ENCODE measurements at regions not wholly inside any gene's neighbourhood (a gene's known extent, or its start where the extent isn't known, plus 50 kb on each side); places are given as distances from the start of the nearest gene placed in this dataset.
"Not testable (repeated sequence)": the region's sequence is repeated elsewhere in the genome, so short reads cannot be mapped to it uniquely, and the experiment has no call there.

DNA sequence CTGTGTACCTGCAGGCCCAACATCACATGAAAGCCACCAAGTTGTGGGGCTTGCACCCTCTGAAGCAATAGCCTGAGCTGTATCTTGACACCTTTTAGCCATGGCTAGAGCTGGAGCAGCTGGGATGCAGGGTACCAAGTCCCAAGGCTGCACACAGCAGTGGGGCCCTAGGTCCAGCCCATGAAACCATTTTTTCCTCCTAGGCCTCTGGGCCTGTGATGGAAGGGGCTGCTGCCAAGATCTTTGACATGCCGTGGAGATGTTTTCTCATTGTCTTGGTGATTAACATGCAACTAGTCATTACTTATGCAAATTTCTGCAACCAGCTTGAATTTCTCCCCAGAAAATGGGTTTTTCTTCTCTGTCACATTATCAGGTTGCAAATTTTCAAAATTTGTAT, 387.2 kb upstream of the RIOK2 start:
- intact Hi-C loops (cut with DNase I): no loop called here
- no peaks in the 10 kb centered on the region for H3K27me3 ChIP-seq
- no peak for DNase-seq
- H3K27ac ChIP-seq: no peak overlapping the region
- H3K36me3 ChIP-seq: no peaks in the 10 kb centered on the region
- ATAC-seq: no peak
- no peak overlapping the region for H3K4me3 ChIP-seq
- no peaks in the 10 kb centered on the region for H3K4me1 ChIP-seq
- TF ChIP-seq, protein P1, sequence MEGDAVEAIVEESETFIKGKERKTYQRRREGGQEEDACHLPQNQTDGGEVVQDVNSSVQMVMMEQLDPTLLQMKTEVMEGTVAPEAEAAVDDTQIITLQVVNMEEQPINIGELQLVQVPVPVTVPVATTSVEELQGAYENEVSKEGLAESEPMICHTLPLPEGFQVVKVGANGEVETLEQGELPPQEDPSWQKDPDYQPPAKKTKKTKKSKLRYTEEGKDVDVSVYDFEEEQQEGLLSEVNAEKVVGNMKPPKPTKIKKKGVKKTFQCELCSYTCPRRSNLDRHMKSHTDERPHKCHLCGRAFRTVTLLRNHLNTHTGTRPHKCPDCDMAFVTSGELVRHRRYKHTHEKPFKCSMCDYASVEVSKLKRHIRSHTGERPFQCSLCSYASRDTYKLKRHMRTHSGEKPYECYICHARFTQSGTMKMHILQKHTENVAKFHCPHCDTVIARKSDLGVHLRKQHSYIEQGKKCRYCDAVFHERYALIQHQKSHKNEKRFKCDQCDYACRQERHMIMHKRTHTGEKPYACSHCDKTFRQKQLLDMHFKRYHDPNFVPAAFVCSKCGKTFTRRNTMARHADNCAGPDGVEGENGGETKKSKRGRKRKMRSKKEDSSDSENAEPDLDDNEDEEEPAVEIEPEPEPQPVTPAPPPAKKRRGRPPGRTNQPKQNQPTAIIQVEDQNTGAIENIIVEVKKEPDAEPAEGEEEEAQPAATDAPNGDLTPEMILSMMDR (IDR thresholded peaks at IDR 0.05): no peak
- no peaks in the 10 kb centered on the region for H3K9me3 ChIP-seq

DNA sequence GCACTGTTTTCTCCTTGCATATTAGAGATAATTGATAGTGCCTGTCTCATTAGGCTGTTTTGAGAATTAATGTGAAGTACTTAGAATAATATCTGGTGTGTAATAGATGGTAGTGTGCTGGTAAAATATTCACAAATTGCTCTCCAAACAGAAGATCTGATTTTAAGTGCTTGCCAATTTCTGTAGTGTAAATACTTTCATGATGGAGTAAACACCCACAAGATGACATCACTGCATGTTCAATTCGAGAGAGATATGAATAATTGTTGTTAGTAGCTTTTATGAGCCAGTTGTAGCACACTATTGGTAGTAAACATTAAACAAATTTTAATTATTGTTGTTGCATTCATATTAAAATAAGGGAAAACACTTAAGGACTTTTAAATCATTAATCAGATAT, 392.3 kb upstream of the RIOK2 start:
- H3K4me1 ChIP-seq: no peaks in the 10 kb centered on the region
- H3K9me3 ChIP-seq: no peaks in the 10 kb centered on the region
- ATAC-seq (no peak), DNase-seq (no peak)
- no peak overlapping the region for H3K4me3 ChIP-seq
- intact Hi-C loops (cut with DNase I): no loop called here
- TF ChIP-seq, protein P1 (IDR thresholded peaks at IDR 0.05): no peak
- no peaks in the 10 kb centered on the region for H3K36me3 ChIP-seq
- H3K27me3 ChIP-seq: no peaks in the 10 kb centered on the region
- no peak overlapping the region for H3K27ac ChIP-seq

DNA sequence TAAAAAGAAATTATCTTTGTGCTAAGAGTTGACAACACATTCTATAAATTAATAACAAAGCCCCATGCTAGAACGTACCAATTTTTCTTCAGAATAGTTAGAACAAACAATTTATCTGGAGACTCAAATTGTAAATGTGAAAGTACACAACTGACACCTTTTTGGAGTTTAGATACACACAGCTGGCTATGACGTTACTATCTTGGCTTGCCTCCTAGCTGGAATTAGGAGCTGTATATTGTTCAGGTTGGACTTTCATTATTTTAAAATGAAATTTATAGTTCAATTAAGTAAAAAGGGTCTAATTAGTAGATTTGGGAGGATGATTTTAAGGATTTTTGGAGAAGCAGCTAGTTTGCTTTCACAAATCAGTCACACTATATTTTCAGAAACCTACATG, 393.9 kb upstream of the RIOK2 start:
- H3K4me1 ChIP-seq: no peaks in the 10 kb centered on the region
- no peaks in the 10 kb centered on the region for H3K9me3 ChIP-seq
- no peak overlapping the region for H3K27ac ChIP-seq
- no peak overlapping the region for H3K4me3 ChIP-seq
- intact Hi-C loops (cut with DNase I): no loop called here
- no peaks in the 10 kb centered on the region for H3K27me3 ChIP-seq
- TF ChIP-seq, protein P1 (IDR thresholded peaks at IDR 0.05): no peak
- H3K36me3 ChIP-seq: no peaks in the 10 kb centered on the region
- DNase-seq: no peak
- no peak for ATAC-seq

DNA sequence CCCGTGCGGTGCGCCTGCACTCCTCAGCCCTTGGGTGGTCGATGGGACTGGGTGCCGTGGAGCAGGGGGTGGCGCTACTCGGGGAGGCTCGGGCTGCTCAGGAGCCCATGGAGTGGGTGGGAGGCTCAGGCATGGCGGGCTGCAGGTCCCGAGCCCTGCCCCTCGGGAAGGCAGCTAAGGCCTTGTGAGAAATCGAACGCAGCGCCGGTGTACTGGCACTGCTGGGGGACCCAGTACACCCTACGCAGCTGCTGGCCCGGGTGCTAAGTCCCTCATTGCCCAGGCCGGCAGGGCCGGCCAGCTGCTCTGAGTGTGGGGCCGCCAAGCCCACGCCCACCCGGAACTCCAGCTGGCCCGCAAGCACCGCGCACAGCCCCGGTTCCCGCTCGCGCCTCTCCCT, 396.9 kb upstream of the RIOK2 start:
- DNase-seq; H3K27ac ChIP-seq; ATAC-seq; H3K36me3 ChIP-seq; H3K4me1 ChIP-seq; H3K27me3 ChIP-seq; intact Hi-C loops (cut with DNase I); H3K9me3 ChIP-seq; H3K4me3 ChIP-seq: not testable (repeated sequence)

- H3K9me3 ChIP-seq: no peaks in the 10 kb centered on the region
- intact Hi-C loops (cut with DNase I): no loop called here
- no peaks in the 10 kb centered on the region for H3K36me3 ChIP-seq
- H3K4me1 ChIP-seq: no peaks in the 10 kb centered on the region
- no peak overlapping the region for H3K4me3 ChIP-seq
- no peak for DNase-seq
- H3K27me3 ChIP-seq: no peaks in the 10 kb centered on the region
- TF ChIP-seq, protein P1 (IDR thresholded peaks at IDR 0.05): no peak
- H3K27ac ChIP-seq: no peak overlapping the region
- no peak for ATAC-seq
Observed at GRCh38 chr5:97580746-97581145, 397.7 kb upstream of the RIOK2 start.

DNA sequence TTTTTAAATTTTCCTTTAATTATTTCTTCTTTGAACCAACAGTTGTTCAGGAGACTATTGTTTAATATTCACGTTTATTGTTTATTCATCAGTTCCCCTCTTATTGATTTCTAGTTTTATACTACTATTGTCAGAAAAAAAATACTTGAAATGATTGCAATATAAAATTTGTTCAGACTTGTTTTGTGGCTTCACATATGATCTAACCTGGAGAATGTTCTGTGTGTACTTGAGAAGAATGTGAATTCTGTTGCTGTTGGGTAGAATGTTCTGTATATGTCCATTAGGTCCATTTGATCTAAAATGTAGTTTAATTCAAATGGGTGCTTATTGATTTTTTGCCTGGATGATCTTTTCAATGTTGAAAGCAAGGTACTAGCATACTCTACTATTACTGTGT, 408.7 kb upstream of the RIOK2 start:
- Histone ChIP-seq H3K4me3 (no peak overlapping the region), H3K27me3 (no peaks in the 10 kb centered on the region), H3K4me1 (no peaks in the 10 kb centered on the region), H3K9me3 (peaks cover 12% of the 10 kb centered on the region), H3K27ac (no peak overlapping the region), H3K36me3 (no peaks in the 10 kb centered on the region)
- TF ChIP-seq, protein P1 (IDR thresholded peaks at IDR 0.05): no peak
- DNase-seq: no peak
- no peak for ATAC-seq
- intact Hi-C loops (cut with DNase I): no loop called here

All from upper lobe of right lung (tissue), 1 donor.